Prostate gland (tissue), 2 donors: ENCODE measurements at regions not wholly inside any gene's neighbourhood (a gene's known extent, or its start where the extent isn't known, plus 50 kb on each side); places are given as distances from the start of the nearest gene placed in this dataset.

Experiments used
- DNase-seq: peaks from one replicate; pipeline ENCODE4 v3.0.0-alpha.2; 2019; ENCODE audit warnings: low spot score
- H3K27ac ChIP-seq, 2 donors: fragments of 200-600 bp; sonication (generic); 2 replicates each; pipeline ENCODE4 v1.5.1; 2017 to 2019
- H3K27me3 ChIP-seq: fragments of 200-600 bp; sonication (generic); replicated peaks from 2 replicates; pipeline ENCODE4 v1.5.1; 2019; ENCODE audit not compliant: insufficient read depth
- H3K36me3 ChIP-seq, 2 donors: fragments of 200-600 bp; sonication (generic); 1 replicate in 1 of 2; 2 replicates in 1 of 2; pipeline versions ENCODE4 v1.5.1 to v1.8.1; 2017 to 2019
- H3K4me1 ChIP-seq: fragments of 200-600 bp; sonication (generic); replicated peaks from 2 replicates; pipeline ENCODE4 v1.5.1; 2019
- H3K4me3 ChIP-seq, 2 donors: fragments of 200-600 bp; sonication (generic); 2 replicates each; pipeline ENCODE4 v1.5.1; 2017 to 2019
- H3K9me3 ChIP-seq: fragments of 200-600 bp; sonication (generic); 2 replicates; pipeline ENCODE4 v1.5.1; 2017
- CTCF ChIP-seq, 4 experiments: fragments of 200-600 bp in 2 of 4; fragments of 450-650 bp in 2 of 4; sonication (generic) in 2 of 4; IDR thresholded peaks; 1 replicate in 3 of 4; 2 replicates in 1 of 4; pipeline ENCODE4 v1.5.1; 2016 to 2019; ENCODE audit warnings: antibody characterized with exemption in 4 of 4, mild to moderate bottlenecking in 2 of 4, moderate library complexity in 2 of 4
- POLR2A ChIP-seq: fragments of 450-650 bp; IDR thresholded peaks from one replicate; pipeline ENCODE4 v1.6.1; 2016; ENCODE audit warnings: antibody characterized with exemption, mild to moderate bottlenecking
- POLR2AphosphoS5 ChIP-seq: sonication (generic); formaldehyde crosslinking; IDR thresholded peaks from one replicate; pipeline ENCODE4 v1.6.1; 2017; ENCODE audit warnings: antibody characterized with exemption
- WGBS: methylation state at CpG from one replicate; pipeline ENCODE4 v1.1.5; 2018; 5-methylcytosine and 5-hydroxymethylcytosine counted together
- intact Hi-C: fragments of 100-400 bp; cut with DNase I; formaldehyde crosslinking; loops from one replicate; pipeline ENCODE4 v1.14.2; 2022

GRCh38 chr22:44580176-44581095, 82.4 kb upstream of the RTL6 start:
- Histone ChIP-seq H3K4me1 (no peaks in the 10 kb centered on the region), H3K36me3 (no peaks in the 10 kb centered on the region), H3K9me3 (no peaks in the 10 kb centered on the region), H3K4me3 (no peak overlapping the region), H3K27ac (no peak overlapping the region), H3K27me3 (peaks cover 1% of the 10 kb centered on the region)
- DNase-seq = no peak
- intact Hi-C loops = no loop called here
- TF ChIP-seq POLR2A (no peak), CTCF (IDR thresholded peaks at IDR 0.05) (no peak)
- WGBS = 86% methylated on average over 22 of the region's 22 CpGs

- Histone ChIP-seq H3K4me1 (no peaks in the 10 kb centered on the region), H3K9me3 (no peaks in the 10 kb centered on the region), H3K36me3 (no peaks in the 10 kb centered on the region), H3K27me3 (no peaks in the 10 kb centered on the region), H3K4me3 (no peak overlapping the region), H3K27ac (no peak overlapping the region)
- WGBS = 81% methylated on average over 10 of the region's 10 CpGs
- TF ChIP-seq CTCF (IDR thresholded peaks at IDR 0.05) = no peak
- no peak for TF ChIP-seq POLR2A
- TF ChIP-seq POLR2AphosphoS5 = no peak
- intact Hi-C loops = no loop called here
- no peak for DNase-seq
Measured at GRCh38 chr22:44578516-44579230, 80.6 kb upstream of the RTL6 start.

- Histone ChIP-seq H3K4me3 (no peak overlapping the region), H3K27ac (no peak overlapping the region), H3K4me1 (no peaks in the 10 kb centered on the region), H3K36me3 (no peaks in the 10 kb centered on the region), H3K27me3 (no peaks in the 10 kb centered on the region), H3K9me3 (no peaks in the 10 kb centered on the region)
- intact Hi-C loops = no loop called here
- DNase-seq = no peak
- 66% methylated on average over 3 of the region's 3 CpGs for WGBS
- no peak for TF ChIP-seq POLR2A
- no peak for TF ChIP-seq POLR2AphosphoS5
- TF ChIP-seq CTCF (IDR thresholded peaks at IDR 0.05) = no peak
Measured at GRCh38 chr22:44578110-44578457, 80.1 kb upstream of the RTL6 start.

GRCh38 chr22:44577391-44578109, 79.5 kb upstream of the RTL6 start:
- TF ChIP-seq POLR2A (no peak), CTCF (IDR thresholded peaks at IDR 0.05) (no peak), POLR2AphosphoS5 (no peak)
- Histone ChIP-seq H3K36me3 (no peaks in the 10 kb centered on the region), H3K27me3 (no peaks in the 10 kb centered on the region), H3K4me3 (no peak overlapping the region), H3K27ac (no peak overlapping the region), H3K4me1 (no peaks in the 10 kb centered on the region), H3K9me3 (no peaks in the 10 kb centered on the region)
- intact Hi-C loops = no loop called here
- DNase-seq = no peak
- 87% methylated on average over 26 of the region's 26 CpGs for WGBS
